OCI-LY7 (cell line): ENCODE measurements at regions not wholly inside any gene's neighbourhood (a gene's known extent, or its start where the extent isn't known, plus 50 kb on each side); places are given as distances from the start of the nearest gene placed in this dataset.

Experiments used
- BruUV-seq: library from RNA; stranded (reverse); fragments of 400-500 nt; replicated peaks from 2 replicates; lab custom pipeline; 2021; lab: Mats Ljungman, UMichigan
- CTCF ChIA-PET: fragments of 300-600 bp; sonication (Branson Sonifier 250); formaldehyde crosslinking; loops from one replicate; lab custom pipeline; 2022; ENCODE audit warnings: antibody characterized with exemption; ENCODE audit not compliant: unreplicated experiment; lab: Charles Lee
- POLR2A ChIA-PET: fragments of 300-600 bp; sonication (Branson Sonifier 250); formaldehyde crosslinking; loops from one replicate; lab custom pipeline; 2022; ENCODE audit warnings: antibody characterized with exemption; lab: Charles Lee
- DNase-seq: peaks from one replicate; pipeline ENCODE4 v3.0.0-alpha.2; 2015; ENCODE audit warnings: low spot score
- H2AFZ ChIP-seq: fragments of 200-600 bp; sonication (generic), shearing (Covaris generic); 2 replicates; pipeline ENCODE4 v1.6.1; 2014; ENCODE audit warnings: mild to moderate bottlenecking, antibody characterized with exemption, low read length, moderate library complexity
- H3K27ac ChIP-seq: fragments of 200-600 bp; sonication (generic); 2 replicates; pipeline ENCODE4 v1.5.1; 2014; ENCODE audit warnings: mixed run types, low read depth, mild to moderate bottlenecking, moderate library complexity, low read length, inconsistent platforms; ENCODE audit not compliant: poor library complexity, severe bottlenecking
- H3K36me3 ChIP-seq: fragments of 200-600 bp; sonication (generic); 2 replicates; pipeline ENCODE4 v1.6.1; 2014; ENCODE audit warnings: mild to moderate bottlenecking, antibody characterized with exemption, low read length, moderate library complexity, mixed read lengths; ENCODE audit not compliant: insufficient read depth
- H3K4me1 ChIP-seq: fragments of 200-600 bp; sonication (generic); 2 replicates; pipeline ENCODE4 v1.5.1; 2014; ENCODE audit warnings: mild to moderate bottlenecking, low read length; ENCODE audit not compliant: insufficient read depth, poor library complexity, severe bottlenecking
- H3K4me2 ChIP-seq: fragments of 200-600 bp; sonication (generic); 2 replicates; pipeline ENCODE4 v1.6.1; 2014; ENCODE audit warnings: mild to moderate bottlenecking, low read length
- H3K4me3 ChIP-seq: fragments of 200-600 bp; sonication (generic); 2 replicates; pipeline ENCODE4 v1.5.1; 2014; ENCODE audit warnings: mild to moderate bottlenecking, low read depth, low read length; ENCODE audit not compliant: poor library complexity, severe bottlenecking
- H3K79me2 ChIP-seq: fragments of 200-600 bp; sonication (generic); 2 replicates; pipeline ENCODE4 v1.6.1; 2016; ENCODE audit warnings: low read depth, mild to moderate bottlenecking, low read length, moderate library complexity, mixed read lengths; ENCODE audit not compliant: insufficient read depth
- H3K9me2 ChIP-seq: fragments of 200-600 bp; sonication (generic); 2 replicates; pipeline ENCODE4 v1.6.1; 2016; ENCODE audit warnings: mild to moderate bottlenecking, low read length, mixed read lengths; ENCODE audit not compliant: insufficient read depth
- H3K9me3 ChIP-seq: fragments of 200-600 bp; sonication (generic); 2 replicates; pipeline ENCODE4 v1.6.1; 2014; ENCODE audit warnings: mild to moderate bottlenecking, mixed run types, low read length, mixed read lengths
- H4K20me1 ChIP-seq: fragments of 200-600 bp; sonication (generic); 2 replicates; pipeline ENCODE4 v1.6.1; 2014; ENCODE audit warnings: mild to moderate bottlenecking, antibody characterized with exemption, low read length, moderate library complexity, mixed read lengths; ENCODE audit not compliant: insufficient read depth
- CTCF ChIP-seq: fragments of 200-600 bp; sonication (generic); conservative IDR thresholded peaks from 2 replicates; pipeline ENCODE4 v1.5.1; 2014; ENCODE audit warnings: mild to moderate bottlenecking, antibody characterized with exemption, low read length, moderate library complexity, mixed read lengths
- EZH2phosphoT487 ChIP-seq: fragments of 200-600 bp; sonication (generic); IDR thresholded peaks from 2 replicates; pipeline ENCODE4 v1.6.1; 2018; ENCODE audit warnings: low read depth, borderline replicate concordance, mild to moderate bottlenecking, mixed run types, antibody characterized with exemption, low read length, moderate library complexity, mixed read lengths
- intact Hi-C: fragments of 100-400 bp; cut with micrococcal nuclease; formaldehyde crosslinking; loops from one replicate; pipeline ENCODE4 v1.10.0; 2022; ENCODE audit not compliant: unreplicated experiment

- Histone ChIP-seq H4K20me1 (no peaks in the 10 kb centered on the region), H3K79me2 (no peaks in the 10 kb centered on the region), H3K4me1 (no peaks in the 10 kb centered on the region), H3K4me2 (no peak overlapping the region), H3K4me3 (no peak overlapping the region), H3K9me2 (no peaks in the 10 kb centered on the region), H3K27ac (no peak overlapping the region), H3K36me3 (no peaks in the 10 kb centered on the region), H3K9me3 (no peaks in the 10 kb centered on the region), H2AFZ (no peak overlapping the region)
- BruUV-seq = no TSS peak
- POLR2A ChIA-PET = no interaction called here
- TF ChIP-seq EZH2phosphoT487 (no peak), CTCF (peak; percentile 35; the same call in 1 of the 2 replicates)
- no peak for DNase-seq
- CTCF ChIA-PET = no interaction called here
- intact Hi-C loops = no loop called here
Observed at GRCh38 chr5:15290953-15291352, 209.0 kb upstream of the FBXL7 start.

- Histone ChIP-seq H2AFZ (no peak overlapping the region), H3K27ac (no peak overlapping the region), H3K4me1 (no peaks in the 10 kb centered on the region), H3K79me2 (no peaks in the 10 kb centered on the region), H3K4me3 (no peak overlapping the region), H3K36me3 (no peaks in the 10 kb centered on the region), H3K4me2 (no peak overlapping the region), H4K20me1 (no peaks in the 10 kb centered on the region), H3K9me3 (no peaks in the 10 kb centered on the region), H3K9me2 (no peaks in the 10 kb centered on the region)
- POLR2A ChIA-PET = no interaction called here
- DNase-seq = no peak
- intact Hi-C loops = no loop called here
- TF ChIP-seq CTCF = no peak
- TF ChIP-seq EZH2phosphoT487 = no peak
- CTCF ChIA-PET = no interaction called here
- no TSS peak for BruUV-seq
Observed at GRCh38 chr5:15286650-15287049, 213.3 kb upstream of the FBXL7 start.

- ChIA-PET CTCF (no interaction called here), POLR2A (no interaction called here)
- no TSS peak for BruUV-seq
- Histone ChIP-seq H3K9me3 (no peaks in the 10 kb centered on the region), H3K36me3 (no peaks in the 10 kb centered on the region), H3K4me2 (no peak overlapping the region), H2AFZ (no peak overlapping the region), H3K79me2 (no peaks in the 10 kb centered on the region), H3K27ac (no peak overlapping the region), H4K20me1 (no peaks in the 10 kb centered on the region), H3K9me2 (no peaks in the 10 kb centered on the region), H3K4me3 (no peak overlapping the region), H3K4me1 (no peaks in the 10 kb centered on the region)
- TF ChIP-seq EZH2phosphoT487 (no peak), CTCF (no peak)
- intact Hi-C loops = no loop called here
- no peak for DNase-seq
Observed at GRCh38 chr5:15285901-15286583, 213.9 kb upstream of the FBXL7 start.
